A172 (cell line): ENCODE measurements at regions not wholly inside any gene's neighbourhood (a gene's known extent, or its start where the extent isn't known, plus 50 kb on each side); places are given as distances from the start of the nearest gene placed in this dataset.

ENCODE experiments used
- DNase-seq: peaks from one replicate; pipeline ENCODE4 v3.0.0-alpha.2; 2015; ENCODE audit warnings: low spot score

- no peak for DNase-seq
These were observed 470.3 kb downstream of the PTPRC start for GRCh38 chr1:199109160-199109559.

GRCh38 chr1:199112365-199112764, 473.5 kb downstream of the PTPRC start:
- no peak for DNase-seq

- peak; percentile 59 for DNase-seq
These were observed 474.5 kb downstream of the PTPRC start for GRCh38 chr1:199113265-199113869.

GRCh38 chr1:199116488-199116887, 477.6 kb downstream of the PTPRC start:
- DNase-seq: no peak

GRCh38 chr1:199121047-199121446, 482.2 kb downstream of the PTPRC start:
- no peak for DNase-seq

GRCh38 chr1:199122085-199122484, 483.2 kb downstream of the PTPRC start:
- DNase-seq: no peak

GRCh38 chr1:199122532-199123311, 483.9 kb downstream of the PTPRC start:
- peak; percentile 51 for DNase-seq

GRCh38 chr1:199123615-199124014, 484.8 kb downstream of the PTPRC start:
- peak; percentile 90 for DNase-seq

GRCh38 chr1:199124351-199124750, 485.5 kb downstream of the PTPRC start:
- peak; percentile 24 for DNase-seq

- no peak for DNase-seq
These were observed 490.4 kb downstream of the PTPRC start for GRCh38 chr1:199129247-199129646.

- no peak for DNase-seq
These were observed 493.2 kb downstream of the PTPRC start for GRCh38 chr1:199132006-199132405.

GRCh38 chr1:199135901-199136300, 497.1 kb downstream of the PTPRC start:
- DNase-seq: no peak

- no peak for DNase-seq
These were observed 499.2 kb downstream of the PTPRC start for GRCh38 chr1:199138061-199138460.

- DNase-seq: no peak
These were observed 510.8 kb downstream of the PTPRC start for GRCh38 chr1:199149591-199149990.

- no peak for DNase-seq
These were observed 511.9 kb downstream of the PTPRC start for GRCh38 chr1:199150756-199151155.

- DNase-seq: no peak
These were observed 513.0 kb downstream of the PTPRC start for GRCh38 chr1:199151634-199152425.

GRCh38 chr1:199152676-199153075, 513.8 kb downstream of the PTPRC start:
- no peak for DNase-seq

GRCh38 chr1:199155166-199156019, 516.6 kb downstream of the PTPRC start:
- DNase-seq: no peak

GRCh38 chr1:199157494-199157893, 518.7 kb downstream of the PTPRC start:
- peak; percentile 10 for DNase-seq

GRCh38 chr1:199160521-199161318, 521.9 kb downstream of the PTPRC start:
- DNase-seq: no peak

- no peak for DNase-seq
These were observed 522.5 kb downstream of the PTPRC start for GRCh38 chr1:199161319-199161680.
